HL-60 (cell line): ENCODE measurements at regions not wholly inside any gene's neighbourhood (a gene's known extent, or its start where the extent isn't known, plus 50 kb on each side); places are given as distances from the start of the nearest gene placed in this dataset.

Experiments used
- SPI1 ChIP-seq: IDR thresholded peaks from 2 replicates; pipeline ENCODE4 v1.6.1; 2012; ENCODE audit warnings: low read depth, mild to moderate bottlenecking, borderline replicate concordance
- TF ChIP-seq, protein P1 (sequence below): IDR thresholded peaks from one replicate; pipeline ENCODE4 v1.5.1; 2011; ENCODE audit warnings: low read length, control low read depth, inconsistent platforms; ENCODE audit not compliant: insufficient read depth
- TF ChIP-seq, protein P2 (sequence below): IDR thresholded peaks from 2 replicates; pipeline ENCODE4 v1.6.1; 2012; ENCODE audit warnings: low read depth; ENCODE audit not compliant: insufficient replicate concordance

DNA sequence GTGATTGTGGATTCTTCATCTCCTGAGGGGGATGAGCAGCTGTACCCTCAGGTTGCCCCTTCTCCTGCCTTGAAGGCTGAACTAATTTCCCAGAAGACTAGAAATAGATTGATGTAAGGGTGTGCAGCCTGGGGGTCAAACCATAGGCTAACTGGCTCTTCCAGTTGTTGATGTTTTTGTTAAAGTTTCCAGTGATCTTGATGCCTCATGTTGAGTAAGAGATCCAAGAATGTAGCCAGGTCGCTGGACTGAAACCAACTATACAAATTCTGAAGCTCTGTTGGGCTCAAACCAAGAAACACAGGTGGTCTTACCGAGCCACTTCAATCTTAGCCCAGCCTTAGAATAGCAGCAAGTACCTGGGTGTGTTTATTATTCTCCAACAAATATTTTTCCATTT, 391.8 kb downstream of the KLF5 start:
- TF ChIP-seq, protein P1, sequence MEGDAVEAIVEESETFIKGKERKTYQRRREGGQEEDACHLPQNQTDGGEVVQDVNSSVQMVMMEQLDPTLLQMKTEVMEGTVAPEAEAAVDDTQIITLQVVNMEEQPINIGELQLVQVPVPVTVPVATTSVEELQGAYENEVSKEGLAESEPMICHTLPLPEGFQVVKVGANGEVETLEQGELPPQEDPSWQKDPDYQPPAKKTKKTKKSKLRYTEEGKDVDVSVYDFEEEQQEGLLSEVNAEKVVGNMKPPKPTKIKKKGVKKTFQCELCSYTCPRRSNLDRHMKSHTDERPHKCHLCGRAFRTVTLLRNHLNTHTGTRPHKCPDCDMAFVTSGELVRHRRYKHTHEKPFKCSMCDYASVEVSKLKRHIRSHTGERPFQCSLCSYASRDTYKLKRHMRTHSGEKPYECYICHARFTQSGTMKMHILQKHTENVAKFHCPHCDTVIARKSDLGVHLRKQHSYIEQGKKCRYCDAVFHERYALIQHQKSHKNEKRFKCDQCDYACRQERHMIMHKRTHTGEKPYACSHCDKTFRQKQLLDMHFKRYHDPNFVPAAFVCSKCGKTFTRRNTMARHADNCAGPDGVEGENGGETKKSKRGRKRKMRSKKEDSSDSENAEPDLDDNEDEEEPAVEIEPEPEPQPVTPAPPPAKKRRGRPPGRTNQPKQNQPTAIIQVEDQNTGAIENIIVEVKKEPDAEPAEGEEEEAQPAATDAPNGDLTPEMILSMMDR, result no peak
- TF ChIP-seq, protein P2, sequence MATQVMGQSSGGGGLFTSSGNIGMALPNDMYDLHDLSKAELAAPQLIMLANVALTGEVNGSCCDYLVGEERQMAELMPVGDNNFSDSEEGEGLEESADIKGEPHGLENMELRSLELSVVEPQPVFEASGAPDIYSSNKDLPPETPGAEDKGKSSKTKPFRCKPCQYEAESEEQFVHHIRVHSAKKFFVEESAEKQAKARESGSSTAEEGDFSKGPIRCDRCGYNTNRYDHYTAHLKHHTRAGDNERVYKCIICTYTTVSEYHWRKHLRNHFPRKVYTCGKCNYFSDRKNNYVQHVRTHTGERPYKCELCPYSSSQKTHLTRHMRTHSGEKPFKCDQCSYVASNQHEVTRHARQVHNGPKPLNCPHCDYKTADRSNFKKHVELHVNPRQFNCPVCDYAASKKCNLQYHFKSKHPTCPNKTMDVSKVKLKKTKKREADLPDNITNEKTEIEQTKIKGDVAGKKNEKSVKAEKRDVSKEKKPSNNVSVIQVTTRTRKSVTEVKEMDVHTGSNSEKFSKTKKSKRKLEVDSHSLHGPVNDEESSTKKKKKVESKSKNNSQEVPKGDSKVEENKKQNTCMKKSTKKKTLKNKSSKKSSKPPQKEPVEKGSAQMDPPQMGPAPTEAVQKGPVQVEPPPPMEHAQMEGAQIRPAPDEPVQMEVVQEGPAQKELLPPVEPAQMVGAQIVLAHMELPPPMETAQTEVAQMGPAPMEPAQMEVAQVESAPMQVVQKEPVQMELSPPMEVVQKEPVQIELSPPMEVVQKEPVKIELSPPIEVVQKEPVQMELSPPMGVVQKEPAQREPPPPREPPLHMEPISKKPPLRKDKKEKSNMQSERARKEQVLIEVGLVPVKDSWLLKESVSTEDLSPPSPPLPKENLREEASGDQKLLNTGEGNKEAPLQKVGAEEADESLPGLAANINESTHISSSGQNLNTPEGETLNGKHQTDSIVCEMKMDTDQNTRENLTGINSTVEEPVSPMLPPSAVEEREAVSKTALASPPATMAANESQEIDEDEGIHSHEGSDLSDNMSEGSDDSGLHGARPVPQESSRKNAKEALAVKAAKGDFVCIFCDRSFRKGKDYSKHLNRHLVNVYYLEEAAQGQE, result no peak
- no peak for TF ChIP-seq SPI1
